GM23338 (cell line): ENCODE measurements at regions not wholly inside any gene's neighbourhood (a gene's known extent, or its start where the extent isn't known, plus 50 kb on each side); places are given as distances from the start of the nearest gene placed in this dataset.

Experiments
- CREB1 ChIP-seq: fragments of 250-450 bp; sonication (Bioruptor Pico); IDR thresholded peaks from 2 replicates; pipeline ENCODE4 v1.5.0; 2020; ENCODE audit warnings: low read depth, mild to moderate bottlenecking, moderate library complexity
- CTCF ChIP-seq, 2 experiments: fragments of 200-600 bp in 1 of 2; sonication (generic) in 1 of 2; conservative IDR thresholded peaks; 2 replicates each; pipeline versions ENCODE4 v1.5.1 to v1.6.1; 2016 to 2017; ENCODE audit warnings: antibody characterized with exemption in 2 of 2, low read depth in 2 of 2, mild to moderate bottlenecking in 2 of 2, moderate library complexity in 1 of 2
- EZH2 ChIP-seq: fragments of 200-600 bp; sonication (generic); IDR thresholded peaks from one replicate; pipeline ENCODE4 v1.8.0; 2017; ENCODE audit warnings: antibody characterized with exemption, mild to moderate bottlenecking, low read depth; ENCODE audit not compliant: unreplicated experiment
- EZH2phosphoT487 ChIP-seq: fragments of 200-600 bp; sonication (generic); IDR thresholded peaks from one replicate; pipeline ENCODE4 v1.8.1; 2018; ENCODE audit warnings: antibody characterized with exemption; ENCODE audit not compliant: unreplicated experiment
- POLR2AphosphoS5 ChIP-seq: IDR thresholded peaks from 2 replicates; pipeline ENCODE4 v1.6.1; 2016; ENCODE audit warnings: antibody characterized with exemption, low read depth
- STAT1 ChIP-seq: IDR thresholded peaks from one replicate; pipeline ENCODE4 v1.6.1; 2016; ENCODE audit warnings: antibody characterized with exemption; ENCODE audit not compliant: unreplicated experiment
- ZNF114 ChIP-seq: fragments of 250-450 bp; sonication (Bioruptor Pico); IDR thresholded peaks from 2 replicates; pipeline ENCODE4 v1.5.0; 2020; ENCODE audit warnings: mild to moderate bottlenecking, moderate library complexity
- ZNF331 ChIP-seq: fragments of 250-450 bp; sonication (Bioruptor Pico); IDR thresholded peaks from 2 replicates; pipeline ENCODE4 v1.5.0; 2020; ENCODE audit warnings: low read depth, mild to moderate bottlenecking, moderate library complexity
- TF ChIP-seq, protein P1 (sequence below): IDR thresholded peaks from 2 replicates; pipeline ENCODE4 v1.6.1; 2016; ENCODE audit warnings: antibody characterized with exemption
- TF ChIP-seq, protein P2 (sequence below): IDR thresholded peaks from one replicate; pipeline ENCODE4 v1.6.1; 2018; ENCODE audit warnings: antibody characterized with exemption; ENCODE audit not compliant: unreplicated experiment

DNA sequence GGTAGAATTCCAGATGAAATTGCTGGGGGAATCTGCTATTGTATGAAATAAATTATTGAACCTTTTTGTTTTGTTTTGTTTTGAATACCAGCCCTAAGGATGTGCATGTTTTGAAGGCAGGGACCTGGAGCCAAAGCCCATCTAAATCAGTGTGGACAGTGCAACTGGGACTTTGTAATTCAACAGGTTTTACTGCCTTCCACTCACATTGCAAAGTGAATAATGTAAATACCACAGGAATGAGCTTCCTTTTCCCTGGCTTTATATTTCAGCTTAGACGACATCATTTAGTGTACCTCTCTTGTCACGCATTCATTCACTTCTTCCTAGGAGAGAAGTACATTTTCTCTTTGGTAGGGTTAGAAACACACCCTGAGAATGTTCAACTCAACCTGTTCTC lies 795.0 kb downstream of the CENPC start:
- no peak for TF ChIP-seq CTCF (conservative IDR thresholded peaks at IDR 0.05; ENCODE audit: low read depth in 2 of 2)
- no peak for TF ChIP-seq EZH2
- TF ChIP-seq, protein P1, sequence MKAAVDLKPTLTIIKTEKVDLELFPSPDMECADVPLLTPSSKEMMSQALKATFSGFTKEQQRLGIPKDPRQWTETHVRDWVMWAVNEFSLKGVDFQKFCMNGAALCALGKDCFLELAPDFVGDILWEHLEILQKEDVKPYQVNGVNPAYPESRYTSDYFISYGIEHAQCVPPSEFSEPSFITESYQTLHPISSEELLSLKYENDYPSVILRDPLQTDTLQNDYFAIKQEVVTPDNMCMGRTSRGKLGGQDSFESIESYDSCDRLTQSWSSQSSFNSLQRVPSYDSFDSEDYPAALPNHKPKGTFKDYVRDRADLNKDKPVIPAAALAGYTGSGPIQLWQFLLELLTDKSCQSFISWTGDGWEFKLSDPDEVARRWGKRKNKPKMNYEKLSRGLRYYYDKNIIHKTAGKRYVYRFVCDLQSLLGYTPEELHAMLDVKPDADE: no peak
- TF ChIP-seq ZNF331 (CRISPR knock-in tag): no peak
- TF ChIP-seq STAT1: no peak
- no peak for TF ChIP-seq EZH2phosphoT487
- TF ChIP-seq, protein P2, sequence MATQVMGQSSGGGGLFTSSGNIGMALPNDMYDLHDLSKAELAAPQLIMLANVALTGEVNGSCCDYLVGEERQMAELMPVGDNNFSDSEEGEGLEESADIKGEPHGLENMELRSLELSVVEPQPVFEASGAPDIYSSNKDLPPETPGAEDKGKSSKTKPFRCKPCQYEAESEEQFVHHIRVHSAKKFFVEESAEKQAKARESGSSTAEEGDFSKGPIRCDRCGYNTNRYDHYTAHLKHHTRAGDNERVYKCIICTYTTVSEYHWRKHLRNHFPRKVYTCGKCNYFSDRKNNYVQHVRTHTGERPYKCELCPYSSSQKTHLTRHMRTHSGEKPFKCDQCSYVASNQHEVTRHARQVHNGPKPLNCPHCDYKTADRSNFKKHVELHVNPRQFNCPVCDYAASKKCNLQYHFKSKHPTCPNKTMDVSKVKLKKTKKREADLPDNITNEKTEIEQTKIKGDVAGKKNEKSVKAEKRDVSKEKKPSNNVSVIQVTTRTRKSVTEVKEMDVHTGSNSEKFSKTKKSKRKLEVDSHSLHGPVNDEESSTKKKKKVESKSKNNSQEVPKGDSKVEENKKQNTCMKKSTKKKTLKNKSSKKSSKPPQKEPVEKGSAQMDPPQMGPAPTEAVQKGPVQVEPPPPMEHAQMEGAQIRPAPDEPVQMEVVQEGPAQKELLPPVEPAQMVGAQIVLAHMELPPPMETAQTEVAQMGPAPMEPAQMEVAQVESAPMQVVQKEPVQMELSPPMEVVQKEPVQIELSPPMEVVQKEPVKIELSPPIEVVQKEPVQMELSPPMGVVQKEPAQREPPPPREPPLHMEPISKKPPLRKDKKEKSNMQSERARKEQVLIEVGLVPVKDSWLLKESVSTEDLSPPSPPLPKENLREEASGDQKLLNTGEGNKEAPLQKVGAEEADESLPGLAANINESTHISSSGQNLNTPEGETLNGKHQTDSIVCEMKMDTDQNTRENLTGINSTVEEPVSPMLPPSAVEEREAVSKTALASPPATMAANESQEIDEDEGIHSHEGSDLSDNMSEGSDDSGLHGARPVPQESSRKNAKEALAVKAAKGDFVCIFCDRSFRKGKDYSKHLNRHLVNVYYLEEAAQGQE: no peak
- no peak for TF ChIP-seq POLR2AphosphoS5
- no peak for TF ChIP-seq ZNF114 (CRISPR knock-in tag)
- TF ChIP-seq CREB1 (CRISPR knock-in tag): no peak
